Hepatocyte (in vitro differentiated cells): ENCODE measurements at regions not wholly inside any gene's neighbourhood (a gene's known extent, or its start where the extent isn't known, plus 50 kb on each side); places are given as distances from the start of the nearest gene placed in this dataset.

Experiments
- DNase-seq: peaks from one replicate; pipeline ENCODE4 v3.0.0-alpha.2; 2016; ENCODE audit warnings: low spot score
- H2AFZ ChIP-seq: fragments of 200-600 bp; sonication (generic); 2 replicates; pipeline ENCODE4 v1.6.0; 2016; ENCODE audit warnings: antibody characterized with exemption, mild to moderate bottlenecking
- H3K27ac ChIP-seq: fragments of 200-600 bp; sonication (generic); 2 replicates; pipeline ENCODE4 v1.5.1; 2016; ENCODE audit warnings: mild to moderate bottlenecking
- H3K27me3 ChIP-seq: fragments of 200-600 bp; sonication (generic); 2 replicates; pipeline ENCODE4 v1.6.1; 2016
- H3K36me3 ChIP-seq: fragments of 200-600 bp; sonication (generic); replicated peaks from 2 replicates; pipeline ENCODE4 v1.5.1; 2016; ENCODE audit warnings: low read depth; ENCODE audit not compliant: insufficient read depth
- H3K4me1 ChIP-seq: fragments of 200-600 bp; sonication (generic); 2 replicates; pipeline ENCODE4 v1.5.1; 2016; ENCODE audit warnings: mild to moderate bottlenecking, moderate library complexity; ENCODE audit not compliant: insufficient read depth
- H3K4me2 ChIP-seq: fragments of 200-600 bp; sonication (generic); 2 replicates; pipeline ENCODE4 v1.6.0; 2016
- H3K4me3 ChIP-seq: fragments of 200-600 bp; sonication (generic); 2 replicates; pipeline ENCODE4 v1.5.1; 2016; ENCODE audit warnings: mild to moderate bottlenecking
- H3K79me2 ChIP-seq: fragments of 200-600 bp; sonication (generic); 2 replicates; pipeline ENCODE4 v1.6.0; 2017; ENCODE audit warnings: mild to moderate bottlenecking
- H3K9me2 ChIP-seq: fragments of 200-600 bp; sonication (generic); replicated peaks from 2 replicates; pipeline ENCODE4 v1.6.0; 2017; ENCODE audit warnings: mild to moderate bottlenecking; ENCODE audit not compliant: insufficient read depth
- H3K9me3 ChIP-seq: fragments of 200-600 bp; sonication (generic); 2 replicates; pipeline ENCODE4 v1.5.1; 2016; ENCODE audit warnings: low read depth, mild to moderate bottlenecking
- H4K20me1 ChIP-seq: fragments of 200-600 bp; sonication (generic); 2 replicates; pipeline ENCODE4 v1.6.0; 2016; ENCODE audit warnings: mild to moderate bottlenecking; ENCODE audit not compliant: insufficient read depth, poor library complexity, severe bottlenecking
- EZH2 ChIP-seq: fragments of 200-600 bp; sonication (generic); IDR thresholded peaks from 2 replicates; pipeline ENCODE4 v1.6.1; 2016; ENCODE audit warnings: antibody characterized with exemption, mild to moderate bottlenecking, borderline replicate concordance
- EZH2phosphoT487 ChIP-seq: fragments of 200-600 bp; sonication (generic); IDR thresholded peaks from one replicate; pipeline ENCODE4 v1.6.1; 2018; ENCODE audit warnings: antibody characterized with exemption, mild to moderate bottlenecking, low read depth, moderate library complexity; ENCODE audit not compliant: unreplicated experiment, severe bottlenecking
- WGBS: methylation state at CpG from one replicate; pipeline ENCODE4 v1.1.6; 2016; ENCODE audit warnings: low lambda C conversion rate; ENCODE audit errors: missing lambda C conversion rate; 5-methylcytosine and 5-hydroxymethylcytosine counted together
- TF ChIP-seq, protein P1 (sequence below): fragments of 200-600 bp; sonication (generic); IDR thresholded peaks from 2 replicates; pipeline ENCODE4 v1.5.1; 2016; ENCODE audit warnings: antibody characterized with exemption, mild to moderate bottlenecking; ENCODE audit not compliant: poor library complexity

DNA sequence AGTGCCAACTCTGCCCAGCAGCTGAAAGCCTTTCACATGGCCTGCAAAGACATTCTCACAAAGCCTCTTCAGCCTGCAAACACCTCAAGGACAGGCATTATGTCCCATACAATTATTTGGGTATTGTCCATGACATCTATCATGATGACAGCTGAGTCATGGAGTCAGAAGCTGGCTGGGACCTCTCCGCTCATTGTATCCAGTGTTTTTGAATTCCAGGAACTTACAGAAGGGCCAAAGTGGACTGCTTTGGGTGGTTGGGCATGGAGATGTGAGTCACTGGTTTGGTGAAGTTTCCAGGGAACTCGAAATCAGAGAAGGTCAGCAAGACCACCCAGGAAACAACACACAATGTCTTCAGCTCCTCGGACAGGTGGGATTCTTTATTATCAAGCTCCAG is 188.6 kb upstream of the CCL2 start:
- H4K20me1 ChIP-seq: no peaks in the 10 kb centered on the region
- 85% methylated on average over 3 of the region's 3 CpGs for WGBS
- no peak overlapping the region for H3K4me3 ChIP-seq
- H3K27me3 ChIP-seq: no peaks in the 10 kb centered on the region
- no peaks in the 10 kb centered on the region for H3K9me2 ChIP-seq
- H2AFZ ChIP-seq: no peak overlapping the region
- H3K9me3 ChIP-seq: no peaks in the 10 kb centered on the region
- no peaks in the 10 kb centered on the region for H3K79me2 ChIP-seq
- H3K4me2 ChIP-seq: no peak overlapping the region
- TF ChIP-seq EZH2: no peak
- no peak for TF ChIP-seq EZH2phosphoT487
- TF ChIP-seq, protein P1, sequence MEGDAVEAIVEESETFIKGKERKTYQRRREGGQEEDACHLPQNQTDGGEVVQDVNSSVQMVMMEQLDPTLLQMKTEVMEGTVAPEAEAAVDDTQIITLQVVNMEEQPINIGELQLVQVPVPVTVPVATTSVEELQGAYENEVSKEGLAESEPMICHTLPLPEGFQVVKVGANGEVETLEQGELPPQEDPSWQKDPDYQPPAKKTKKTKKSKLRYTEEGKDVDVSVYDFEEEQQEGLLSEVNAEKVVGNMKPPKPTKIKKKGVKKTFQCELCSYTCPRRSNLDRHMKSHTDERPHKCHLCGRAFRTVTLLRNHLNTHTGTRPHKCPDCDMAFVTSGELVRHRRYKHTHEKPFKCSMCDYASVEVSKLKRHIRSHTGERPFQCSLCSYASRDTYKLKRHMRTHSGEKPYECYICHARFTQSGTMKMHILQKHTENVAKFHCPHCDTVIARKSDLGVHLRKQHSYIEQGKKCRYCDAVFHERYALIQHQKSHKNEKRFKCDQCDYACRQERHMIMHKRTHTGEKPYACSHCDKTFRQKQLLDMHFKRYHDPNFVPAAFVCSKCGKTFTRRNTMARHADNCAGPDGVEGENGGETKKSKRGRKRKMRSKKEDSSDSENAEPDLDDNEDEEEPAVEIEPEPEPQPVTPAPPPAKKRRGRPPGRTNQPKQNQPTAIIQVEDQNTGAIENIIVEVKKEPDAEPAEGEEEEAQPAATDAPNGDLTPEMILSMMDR: no peak
- no peaks in the 10 kb centered on the region for H3K36me3 ChIP-seq
- no peak overlapping the region for H3K27ac ChIP-seq
- H3K4me1 ChIP-seq: no peaks in the 10 kb centered on the region
- DNase-seq: no peak

DNA sequence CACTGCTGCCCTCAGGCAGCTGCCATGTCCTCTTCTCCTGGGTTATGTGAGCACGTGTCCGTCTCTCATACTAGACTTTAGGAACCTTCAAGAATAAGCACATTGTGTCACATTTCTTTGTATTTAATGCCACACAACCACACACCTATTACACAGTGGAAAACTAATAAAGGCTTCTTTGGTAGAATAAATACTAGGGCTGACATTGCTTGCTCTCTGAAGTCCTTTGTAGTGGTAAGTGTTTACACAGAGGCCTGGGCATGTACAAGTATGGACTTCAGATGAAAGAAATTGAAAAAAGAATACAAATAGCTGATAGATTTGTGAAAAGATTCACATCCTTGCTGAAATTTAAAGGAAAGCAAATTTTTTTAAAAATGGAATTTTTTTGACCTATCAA is 188.1 kb upstream of the CCL2 start:
- no peak for DNase-seq
- no peak overlapping the region for H3K4me3 ChIP-seq
- TF ChIP-seq EZH2phosphoT487 (no peak), EZH2 (no peak)
- TF ChIP-seq, protein P1: no peak
- H3K27me3 ChIP-seq: no peaks in the 10 kb centered on the region
- H3K36me3 ChIP-seq: no peaks in the 10 kb centered on the region
- H3K9me3 ChIP-seq: no peaks in the 10 kb centered on the region
- WGBS: 95% methylated on average over 2 of the region's 2 CpGs
- H3K4me2 ChIP-seq: no peak overlapping the region
- no peaks in the 10 kb centered on the region for H3K4me1 ChIP-seq
- no peaks in the 10 kb centered on the region for H4K20me1 ChIP-seq
- no peak overlapping the region for H3K27ac ChIP-seq
- no peaks in the 10 kb centered on the region for H3K79me2 ChIP-seq
- no peak overlapping the region for H2AFZ ChIP-seq
- H3K9me2 ChIP-seq: no peaks in the 10 kb centered on the region

DNA sequence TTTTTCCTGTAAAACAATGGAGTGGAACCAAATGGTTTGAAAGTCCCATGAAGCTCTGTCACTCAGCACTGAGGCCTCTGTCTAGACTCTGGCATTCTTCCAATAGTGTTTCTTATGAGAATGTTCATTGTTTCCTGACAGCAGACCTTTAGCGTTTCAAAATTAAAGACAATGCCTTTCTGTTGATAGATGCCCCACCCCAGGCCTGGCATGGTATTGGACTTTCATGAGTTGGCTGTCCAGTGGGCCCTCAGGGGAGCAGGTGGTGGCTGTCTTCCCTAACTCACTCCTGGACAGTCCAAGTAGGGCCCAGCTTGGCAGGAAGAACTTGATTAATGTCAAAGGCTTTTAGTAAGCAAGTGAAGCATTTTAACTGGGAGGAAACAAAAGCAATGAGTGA is 186.5 kb upstream of the CCL2 start:
- 82% methylated on average over 1 of the region's 1 CpG for whole genome bisulfite sequencing
- Histone ChIP-seq H3K9me2 (no peaks in the 10 kb centered on the region), H3K4me2 (no peak overlapping the region), H3K79me2 (no peaks in the 10 kb centered on the region), H3K36me3 (no peaks in the 10 kb centered on the region), H3K27me3 (no peaks in the 10 kb centered on the region), H4K20me1 (no peaks in the 10 kb centered on the region), H2AFZ (no peak overlapping the region), H3K4me1 (no peaks in the 10 kb centered on the region), H3K4me3 (no peak overlapping the region), H3K9me3 (no peaks in the 10 kb centered on the region), H3K27ac (no peak overlapping the region)
- no peak for TF ChIP-seq EZH2phosphoT487
- TF ChIP-seq, protein P1: no peak
- no peak for TF ChIP-seq EZH2
- DNase-seq: no peak

DNA sequence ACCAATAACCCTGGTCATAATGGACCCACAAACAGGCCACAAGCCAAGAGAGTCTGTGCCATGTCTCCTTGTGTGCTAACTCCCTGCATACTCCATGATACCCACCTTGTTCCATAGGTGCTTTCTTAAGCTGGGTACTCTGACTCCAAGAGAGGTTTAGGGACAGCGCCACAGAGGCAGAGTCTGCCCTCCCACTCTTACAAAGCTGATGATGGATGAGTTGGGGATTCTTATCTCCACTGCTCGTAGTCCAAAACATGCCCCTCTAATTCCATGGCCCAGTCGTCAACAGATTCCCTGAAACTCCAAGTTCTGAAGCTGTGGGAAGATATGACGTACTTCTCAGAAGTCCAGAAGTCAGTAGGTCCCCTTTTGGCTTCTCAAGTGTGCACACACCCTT is 184.4 kb upstream of the CCL2 start:
- Histone ChIP-seq H3K4me2 (no peak overlapping the region), H4K20me1 (no peaks in the 10 kb centered on the region), H3K4me3 (no peak overlapping the region), H3K36me3 (no peaks in the 10 kb centered on the region), H3K9me2 (no peaks in the 10 kb centered on the region), H2AFZ (no peak overlapping the region), H3K27ac (no peak overlapping the region), H3K9me3 (no peaks in the 10 kb centered on the region), H3K27me3 (no peaks in the 10 kb centered on the region), H3K79me2 (no peaks in the 10 kb centered on the region), H3K4me1 (no peaks in the 10 kb centered on the region)
- 77% methylated on average over 4 of the region's 4 CpGs for WGBS
- TF ChIP-seq EZH2 (no peak), EZH2phosphoT487 (no peak)
- TF ChIP-seq, protein P1: no peak
- DNase-seq: no peak
